Nucleus accumbens (tissue), 56 donors: ENCODE measurements at regions not wholly inside any gene's neighbourhood (a gene's known extent, or its start where the extent isn't known, plus 50 kb on each side); places are given as distances from the start of the nearest gene placed in this dataset.
A peak's percentile ranks its signal among the peaks of the same experiment; 100 is the strongest.
"Not testable (repeated sequence)": the region's sequence is repeated elsewhere in the genome, so short reads cannot be mapped to it uniquely, and the experiment has no call there.

ENCODE experiments used
- DNase-seq, 56 donors: peaks; one replicate each; lab custom pipeline; 2025; lab: John Stamatoyannopoulos, UW

GRCh38 chr11:71712846-71713245 lies 120.2 kb upstream of the DEFB108B start:
- DNase-seq = not testable (repeated sequence)

DNA sequence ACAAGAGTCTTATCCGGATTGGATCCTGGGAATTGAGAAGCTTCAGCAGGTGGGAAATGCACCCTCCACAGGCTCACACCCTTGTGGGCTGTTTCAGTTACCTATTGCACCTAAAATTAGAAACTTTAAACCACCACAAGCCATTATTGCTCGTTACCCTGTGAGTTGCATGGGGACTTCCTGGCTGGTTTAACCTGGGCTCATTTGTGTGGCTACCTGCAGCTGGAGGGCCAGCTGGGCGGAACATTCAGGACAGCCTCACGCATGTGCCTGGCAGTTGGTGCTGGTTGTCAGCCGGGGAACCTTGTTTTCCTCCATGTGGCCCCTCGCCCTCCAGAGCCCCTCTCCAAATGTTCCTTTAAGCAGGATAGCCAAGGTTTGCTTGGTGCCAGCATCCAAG lies 118.5 kb upstream of the DEFB108B start:
- not testable (repeated sequence) for DNase-seq

- DNase-seq = not testable (repeated sequence)
Observed at GRCh38 chr11:71721840-71722239, 111.2 kb upstream of the DEFB108B start.

DNA sequence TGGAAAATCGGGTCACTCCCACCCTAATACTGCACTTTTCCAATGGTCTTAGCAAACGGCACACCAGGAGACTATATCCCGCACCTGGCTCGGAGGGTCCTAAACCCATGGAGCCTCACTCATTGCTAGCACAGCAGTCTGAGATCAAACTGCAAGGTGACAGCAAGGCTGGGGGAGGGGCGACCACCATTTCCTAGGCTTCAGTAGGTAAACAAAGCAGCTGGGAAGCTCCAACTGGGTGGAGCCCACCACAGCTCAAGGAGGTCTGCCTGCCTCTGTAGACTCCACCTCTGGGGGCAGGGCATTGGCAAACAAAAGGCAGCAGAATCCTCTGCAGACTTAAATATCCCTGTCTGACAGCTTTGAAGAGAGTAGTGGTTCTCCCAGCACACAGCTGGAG lies 109.0 kb upstream of the DEFB108B start:
- DNase-seq = not testable (repeated sequence)

- DNase-seq = not testable (repeated sequence)
Observed at GRCh38 chr11:71730748-71731147, 102.3 kb upstream of the DEFB108B start.

DNA sequence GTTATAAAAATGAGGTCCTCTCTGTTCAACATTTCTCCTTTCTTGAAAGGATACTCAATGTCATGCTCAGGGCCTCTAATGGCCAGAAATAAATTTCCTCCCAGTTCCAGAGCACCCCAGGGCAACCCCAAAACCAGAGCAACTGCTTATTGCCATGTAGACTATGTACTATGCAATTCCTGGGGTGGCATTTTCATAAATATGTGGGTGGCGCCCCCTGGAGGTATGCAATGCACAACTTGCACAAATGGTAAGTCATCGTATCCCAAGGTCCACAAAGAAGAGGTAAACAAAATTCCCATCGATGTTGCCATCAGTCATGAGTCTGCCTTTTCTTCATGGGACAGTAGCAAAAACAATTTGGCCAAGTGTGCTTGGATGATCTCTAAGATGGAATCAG lies 98.6 kb upstream of the DEFB108B start:
- DNase-seq = peak in 1 of 56 donors; percentile 16

GRCh38 chr11:71738317-71738716 lies 94.7 kb upstream of the DEFB108B start:
- not testable (repeated sequence) for DNase-seq

GRCh38 chr11:71743385-71743784 lies 89.6 kb upstream of the DEFB108B start:
- DNase-seq = not testable (repeated sequence)

GRCh38 chr11:71745656-71746055 lies 87.3 kb upstream of the DEFB108B start:
- DNase-seq = not testable (repeated sequence)

GRCh38 chr11:71746263-71746662 lies 86.7 kb upstream of the DEFB108B start:
- not testable (repeated sequence) for DNase-seq

GRCh38 chr11:71748965-71749620 lies 83.9 kb upstream of the DEFB108B start:
- DNase-seq = peak in 2 of 56 donors; percentile 11 to 18

- DNase-seq = not testable (repeated sequence)
Observed at GRCh38 chr11:71750908-71751307, 82.1 kb upstream of the DEFB108B start.

GRCh38 chr11:71764695-71765491 lies 68.1 kb upstream of the DEFB108B start:
- DNase-seq = peak in 1 of 56 donors; percentile 48

DNA sequence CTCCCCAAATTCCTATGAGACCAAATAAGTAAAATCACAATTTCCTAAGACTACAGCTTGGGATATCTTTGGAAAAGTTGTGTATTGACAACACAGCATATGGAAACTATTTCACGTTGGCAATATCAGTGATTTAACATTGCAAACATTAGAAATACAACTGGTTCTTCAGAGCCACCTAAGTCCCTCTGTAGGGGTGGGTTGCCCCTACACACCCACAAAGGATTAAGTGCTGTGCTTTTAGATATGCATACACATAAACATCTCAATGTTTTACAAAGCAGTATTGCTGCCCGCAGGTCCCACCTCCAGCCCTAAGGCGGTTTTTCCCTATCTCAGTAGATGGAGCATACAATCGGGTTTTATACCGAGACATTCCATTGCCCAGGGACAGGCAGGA lies 66.0 kb upstream of the DEFB108B start:
- DNase-seq = not testable (repeated sequence)

DNA sequence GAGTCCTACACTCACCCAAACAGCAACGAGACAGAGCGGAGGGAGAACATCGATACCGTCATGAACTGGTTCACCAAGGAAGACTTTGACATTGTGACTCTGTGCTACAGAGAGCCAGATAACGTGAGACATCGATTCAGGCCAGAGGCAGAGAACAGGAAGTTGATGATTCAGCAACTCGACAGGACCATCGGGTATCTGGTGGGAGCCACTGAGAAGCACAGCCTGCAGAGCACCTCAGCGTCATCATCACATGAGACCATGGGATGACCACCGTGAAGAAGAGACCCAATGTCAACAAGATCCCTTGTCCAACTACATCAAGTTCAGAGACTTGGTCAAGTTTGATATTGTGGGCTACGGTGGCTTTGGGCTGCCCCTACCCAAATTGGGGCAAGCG lies 60.8 kb upstream of the DEFB108B start:
- DNase-seq = not testable (repeated sequence)

- no peak for DNase-seq
Observed at GRCh38 chr11:71774603-71775222, 58.3 kb upstream of the DEFB108B start.

DNA sequence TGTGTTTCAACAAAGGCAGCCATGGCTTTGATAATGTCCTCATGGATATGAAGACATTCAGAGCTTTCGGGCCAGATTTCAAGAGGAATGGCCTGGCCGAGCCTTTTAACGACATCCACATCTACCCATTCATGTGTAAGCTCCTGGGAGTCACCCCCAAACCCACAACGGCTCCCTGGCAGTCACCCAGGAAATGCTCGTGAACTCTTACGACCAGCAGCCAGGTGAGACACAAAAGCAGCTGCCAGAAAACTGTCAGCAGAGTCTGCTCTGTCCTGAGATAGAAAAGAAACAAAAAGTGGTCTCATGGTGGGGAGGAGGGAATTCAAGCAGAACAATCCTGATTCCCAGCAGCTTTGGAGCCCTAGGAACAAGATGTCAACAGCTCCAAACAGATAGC lies 52.9 kb upstream of the DEFB108B start:
- DNase-seq = not testable (repeated sequence)

- DNase-seq = not testable (repeated sequence)
Observed at GRCh38 chr11:71780771-71781170, 52.2 kb upstream of the DEFB108B start.

GRCh38 chr11:71781491-71781890 lies 51.5 kb upstream of the DEFB108B start:
- DNase-seq = not testable (repeated sequence)

DNA sequence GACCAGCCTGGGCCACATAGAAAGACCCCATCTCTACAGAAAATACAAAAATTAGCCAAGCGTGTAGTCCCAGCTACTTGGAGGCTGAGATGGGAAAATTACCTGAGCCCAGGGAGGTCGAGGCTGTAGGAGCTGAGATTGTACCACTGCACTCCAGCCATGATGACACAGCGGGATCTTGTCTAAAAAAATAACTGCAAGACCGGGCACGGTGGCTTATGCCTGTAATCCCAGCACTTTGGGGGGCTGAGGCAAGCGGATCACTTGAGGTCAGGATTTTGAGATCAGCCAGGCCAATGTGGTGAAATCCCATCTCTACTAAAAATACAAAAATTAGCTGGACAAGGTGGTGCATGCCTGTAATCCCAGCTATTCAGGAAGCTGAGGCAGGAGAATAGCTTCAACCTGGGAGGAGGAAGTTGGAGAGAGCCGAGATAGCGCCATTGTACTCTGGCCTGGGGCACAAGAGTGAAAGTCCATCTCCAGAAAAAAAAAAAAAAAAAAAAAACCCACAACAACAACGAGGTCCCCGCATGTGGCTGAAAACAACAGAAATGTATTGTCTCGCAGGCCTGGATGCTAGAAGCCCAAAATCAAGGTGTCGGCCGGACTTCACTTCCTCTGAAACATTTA lies 50.7 kb upstream of the DEFB108B start:
- DNase-seq = not testable (repeated sequence)

DNA sequence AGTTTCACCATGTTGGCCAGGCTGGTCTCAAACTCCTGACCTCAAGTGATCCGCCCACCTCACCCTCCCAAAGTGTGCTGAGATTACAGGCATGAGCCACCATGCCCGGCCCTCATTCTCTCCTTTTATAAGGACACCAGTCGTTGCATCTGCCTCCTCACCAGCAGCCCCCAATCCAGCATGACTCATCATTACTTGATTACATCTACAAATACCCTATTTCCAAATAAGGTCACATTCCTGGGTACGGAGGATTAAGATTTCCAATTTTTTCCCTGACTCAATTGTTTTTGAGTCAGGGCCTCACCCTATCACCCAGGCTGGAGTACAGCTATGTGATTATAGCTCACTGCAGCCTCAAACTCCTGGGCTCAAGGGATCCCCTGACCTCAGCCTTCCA lies 49.8 kb upstream of the DEFB108B start:
- DNase-seq = peak in 4 of 56 donors; percentile 2 to 27 (median 19)
